Endothelial cell (in vitro differentiated cells): ENCODE measurements at regions not wholly inside any gene's neighbourhood (a gene's known extent, or its start where the extent isn't known, plus 50 kb on each side); places are given as distances from the start of the nearest gene placed in this dataset.

ENCODE experiments used
- DNase-seq: peaks from one replicate; pipeline ENCODE4 v3.0.0; 2021; ENCODE audit warnings: low spot score
- H3K27ac Mint-ChIP-seq: one replicate; pipeline ENCODE4 v1.8.0; 2021; ENCODE audit warnings: mixed read lengths, inconsistent platforms; ENCODE audit not compliant: unreplicated experiment
- H3K27me3 Mint-ChIP-seq: one replicate; pipeline ENCODE4 v1.8.0; 2021; ENCODE audit warnings: mild to moderate bottlenecking, moderate library complexity, mixed read lengths, inconsistent platforms; ENCODE audit not compliant: unreplicated experiment
- H3K36me3 Mint-ChIP-seq: one replicate; pipeline ENCODE4 v1.8.0; 2021; ENCODE audit warnings: mild to moderate bottlenecking, low read depth, mixed read lengths, inconsistent platforms; ENCODE audit not compliant: unreplicated experiment
- H3K4me1 Mint-ChIP-seq: one replicate; pipeline ENCODE4 v1.8.0; 2021; ENCODE audit warnings: mild to moderate bottlenecking, mixed read lengths, inconsistent platforms; ENCODE audit not compliant: unreplicated experiment
- H3K4me3 Mint-ChIP-seq: one replicate; pipeline ENCODE4 v1.8.0; 2021; ENCODE audit warnings: mild to moderate bottlenecking, mixed read lengths, inconsistent platforms; ENCODE audit not compliant: unreplicated experiment
- H3K9me3 Mint-ChIP-seq: one replicate; pipeline ENCODE4 v1.8.0; 2021; ENCODE audit warnings: mixed read lengths, inconsistent platforms; ENCODE audit not compliant: unreplicated experiment
- TF ChIP-seq, protein P1 (sequence below): fragments of 200-600 bp; sonication (generic); IDR thresholded peaks from one replicate; pipeline ENCODE4 v1.5.0; 2021; ENCODE audit warnings: antibody characterized with exemption; ENCODE audit not compliant: unreplicated experiment

DNA sequence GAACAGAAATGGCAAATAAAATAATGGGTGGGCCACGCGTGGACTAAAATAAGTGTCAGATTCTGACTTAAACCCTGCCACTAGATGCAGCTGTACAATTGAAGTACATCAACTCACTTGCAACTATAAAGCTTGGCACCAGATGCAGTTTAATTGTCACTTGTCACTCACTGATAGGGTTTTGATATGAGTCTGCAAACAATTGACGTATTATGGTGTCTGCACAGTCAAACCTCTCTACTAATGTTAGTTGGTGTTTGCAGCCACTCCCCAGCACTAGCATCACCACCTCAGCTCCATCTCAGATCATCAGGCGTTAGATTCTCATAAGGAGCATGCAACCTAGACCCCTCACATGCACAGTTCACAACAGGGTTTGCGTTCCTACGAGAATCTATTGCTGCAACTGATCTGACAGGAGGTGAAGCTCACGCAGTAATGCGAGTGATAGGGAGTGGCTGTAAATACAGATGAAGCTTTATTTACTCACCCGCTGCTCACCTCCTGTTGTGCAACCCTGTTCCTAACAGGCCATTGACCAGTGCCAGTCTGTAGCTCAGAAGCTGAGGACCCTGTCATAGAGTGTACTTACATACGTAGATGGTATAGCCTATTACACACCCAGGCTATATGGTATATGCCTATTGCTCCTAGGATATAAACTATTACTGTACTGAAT, 72.1 kb upstream of the SEMA6A start:
- no peak for DNase-seq
- H3K9me3 Mint-ChIP-seq: no peaks in the 10 kb centered on the region
- H3K36me3 Mint-ChIP-seq: no peaks in the 10 kb centered on the region
- peaks cover 6% of the 10 kb centered on the region for H3K4me1 Mint-ChIP-seq
- TF ChIP-seq, protein P1, sequence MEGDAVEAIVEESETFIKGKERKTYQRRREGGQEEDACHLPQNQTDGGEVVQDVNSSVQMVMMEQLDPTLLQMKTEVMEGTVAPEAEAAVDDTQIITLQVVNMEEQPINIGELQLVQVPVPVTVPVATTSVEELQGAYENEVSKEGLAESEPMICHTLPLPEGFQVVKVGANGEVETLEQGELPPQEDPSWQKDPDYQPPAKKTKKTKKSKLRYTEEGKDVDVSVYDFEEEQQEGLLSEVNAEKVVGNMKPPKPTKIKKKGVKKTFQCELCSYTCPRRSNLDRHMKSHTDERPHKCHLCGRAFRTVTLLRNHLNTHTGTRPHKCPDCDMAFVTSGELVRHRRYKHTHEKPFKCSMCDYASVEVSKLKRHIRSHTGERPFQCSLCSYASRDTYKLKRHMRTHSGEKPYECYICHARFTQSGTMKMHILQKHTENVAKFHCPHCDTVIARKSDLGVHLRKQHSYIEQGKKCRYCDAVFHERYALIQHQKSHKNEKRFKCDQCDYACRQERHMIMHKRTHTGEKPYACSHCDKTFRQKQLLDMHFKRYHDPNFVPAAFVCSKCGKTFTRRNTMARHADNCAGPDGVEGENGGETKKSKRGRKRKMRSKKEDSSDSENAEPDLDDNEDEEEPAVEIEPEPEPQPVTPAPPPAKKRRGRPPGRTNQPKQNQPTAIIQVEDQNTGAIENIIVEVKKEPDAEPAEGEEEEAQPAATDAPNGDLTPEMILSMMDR: no peak
- no peak overlapping the region for H3K27ac Mint-ChIP-seq
- H3K27me3 Mint-ChIP-seq: peaks cover 4% of the 10 kb centered on the region
- H3K4me3 Mint-ChIP-seq: no peak overlapping the region

DNA sequence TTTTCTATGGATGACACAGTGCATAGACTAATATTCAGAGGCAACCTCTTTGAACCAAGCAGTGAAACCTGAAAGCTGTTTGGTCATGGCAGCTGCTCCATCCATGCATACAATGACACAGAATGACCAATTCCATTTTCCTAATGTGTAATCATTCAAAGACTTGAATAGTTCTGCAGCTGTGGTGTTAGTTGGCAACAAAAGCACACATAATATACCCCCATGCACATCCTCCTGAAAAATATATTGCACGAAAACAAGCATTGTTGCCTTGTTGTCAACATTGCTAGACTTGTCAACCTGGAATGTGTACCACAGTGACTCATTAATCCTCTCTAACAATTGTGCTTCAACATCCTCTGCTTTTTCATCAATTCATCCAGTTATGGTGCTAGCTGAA, 71.0 kb upstream of the SEMA6A start:
- Mint-ChIP-seq H3K4me3 (no peak overlapping the region), H3K27ac (no peak overlapping the region), H3K9me3 (no peaks in the 10 kb centered on the region), H3K36me3 (no peaks in the 10 kb centered on the region), H3K27me3 (peaks cover 4% of the 10 kb centered on the region), H3K4me1 (peaks cover 3% of the 10 kb centered on the region)
- DNase-seq: no peak
- TF ChIP-seq, protein P1: no peak

DNA sequence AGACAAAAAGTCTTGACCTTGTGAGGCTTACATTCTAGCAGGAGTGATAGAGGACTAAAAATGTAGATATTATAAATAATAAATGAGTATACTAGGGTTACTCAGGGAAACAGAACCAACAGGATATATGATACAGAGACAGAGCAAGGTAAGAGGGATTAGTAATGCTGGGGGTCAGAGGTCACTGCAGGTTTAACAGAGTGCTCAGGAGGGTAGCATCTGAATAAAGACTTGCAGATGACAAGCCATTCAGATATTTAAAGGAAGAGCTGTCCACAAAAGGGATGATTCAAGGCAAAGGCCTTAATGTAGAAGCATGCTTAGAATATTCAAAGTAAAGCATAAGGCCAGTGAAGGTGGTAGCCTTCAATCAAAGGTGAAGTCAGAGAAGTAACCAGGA, 65.6 kb upstream of the SEMA6A start:
- peaks cover 7% of the 10 kb centered on the region for H3K36me3 Mint-ChIP-seq
- TF ChIP-seq, protein P1: no peak
- no peak for DNase-seq
- no peaks in the 10 kb centered on the region for H3K9me3 Mint-ChIP-seq
- peaks cover 4% of the 10 kb centered on the region for H3K27me3 Mint-ChIP-seq
- no peak overlapping the region for H3K4me3 Mint-ChIP-seq
- peaks cover 6% of the 10 kb centered on the region for H3K4me1 Mint-ChIP-seq
- no peak overlapping the region for H3K27ac Mint-ChIP-seq

DNA sequence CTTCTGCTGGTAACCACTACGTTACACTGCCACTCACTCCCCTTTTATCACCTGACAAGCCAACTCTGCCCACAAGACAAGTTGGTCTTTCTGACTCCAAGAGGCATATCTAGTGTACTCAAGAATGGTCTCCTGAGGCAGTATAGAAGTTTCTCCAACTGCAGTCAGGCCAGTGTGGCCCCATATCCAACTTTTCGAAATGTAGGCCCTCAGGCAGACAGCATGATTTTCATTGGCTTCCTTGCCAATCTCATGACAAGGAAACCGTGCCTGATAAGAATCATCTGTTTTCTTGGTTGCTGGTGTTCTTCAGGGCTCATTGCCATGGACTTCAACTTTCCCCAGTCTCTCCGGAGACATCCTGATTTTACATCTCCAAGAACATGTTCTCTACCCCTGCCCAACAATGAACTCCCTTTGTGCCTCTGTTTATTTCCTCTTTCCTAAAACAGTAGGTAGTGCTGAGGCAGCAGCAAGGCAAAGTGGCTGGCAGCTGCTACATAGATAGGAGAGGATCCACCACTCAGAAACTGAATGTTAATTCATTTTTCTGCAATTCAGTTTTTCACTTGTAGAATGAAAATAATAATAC, 62.6 kb upstream of the SEMA6A start:
- Mint-ChIP-seq H3K4me3 (no peak overlapping the region), H3K4me1 (peaks cover 3% of the 10 kb centered on the region), H3K27me3 (no peaks in the 10 kb centered on the region), H3K27ac (no peak overlapping the region), H3K36me3 (peaks cover 7% of the 10 kb centered on the region), H3K9me3 (no peaks in the 10 kb centered on the region)
- TF ChIP-seq, protein P1: no peak
- DNase-seq: no peak

DNA sequence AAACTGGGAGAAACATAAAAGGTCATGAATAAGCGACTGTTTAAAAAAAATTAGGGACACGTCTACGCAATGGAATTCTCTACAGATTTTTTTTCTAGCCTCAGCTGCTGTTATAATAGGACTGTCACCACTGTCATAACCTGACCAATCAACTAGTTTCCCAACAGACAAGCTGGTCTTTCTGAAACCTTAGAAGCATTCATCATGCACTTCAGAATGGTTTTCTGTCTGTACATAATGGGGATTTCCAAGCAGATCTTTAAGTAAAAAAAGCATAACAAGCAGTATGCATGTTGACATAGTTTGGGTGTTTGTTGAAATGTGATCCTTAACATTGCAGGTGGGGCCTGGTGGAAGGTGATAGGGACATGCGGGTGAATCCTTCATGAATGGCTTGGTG, 58.3 kb upstream of the SEMA6A start:
- H3K36me3 Mint-ChIP-seq: peaks cover 7% of the 10 kb centered on the region
- no peak overlapping the region for H3K27ac Mint-ChIP-seq
- peaks cover 3% of the 10 kb centered on the region for H3K4me1 Mint-ChIP-seq
- no peak overlapping the region for H3K4me3 Mint-ChIP-seq
- DNase-seq: no peak
- peaks cover 2% of the 10 kb centered on the region for H3K27me3 Mint-ChIP-seq
- TF ChIP-seq, protein P1: no peak
- H3K9me3 Mint-ChIP-seq: no peaks in the 10 kb centered on the region
